Amygdala (tissue), 56 donors: ENCODE measurements at regions not wholly inside any gene's neighbourhood (a gene's known extent, or its start where the extent isn't known, plus 50 kb on each side); places are given as distances from the start of the nearest gene placed in this dataset.
A peak's percentile ranks its signal among the peaks of the same experiment; 100 is the strongest.
"Not testable (repeated sequence)": the region's sequence is repeated elsewhere in the genome, so short reads cannot be mapped to it uniquely, and the experiment has no call there.

Source experiments
- DNase-seq, 56 donors: peaks; one replicate each; lab custom pipeline; 2025; lab: John Stamatoyannopoulos, UW

- DNase-seq: no peak
Observed at GRCh38 chr10:9137368-9137767, 1082.9 kb downstream of the GATA3 start.

GRCh38 chr10:9138829-9139228 is 1084.3 kb downstream of the GATA3 start:
- DNase-seq: not testable (repeated sequence)

- DNase-seq: no peak
Observed at GRCh38 chr10:9140373-9140772, 1085.9 kb downstream of the GATA3 start.

- DNase-seq: no peak
Observed at GRCh38 chr10:9147475-9147874, 1093.0 kb downstream of the GATA3 start.

- no peak for DNase-seq
Observed at GRCh38 chr10:9149134-9149533, 1094.6 kb downstream of the GATA3 start.

- DNase-seq: not testable (repeated sequence)
Observed at GRCh38 chr10:9153057-9153456, 1098.6 kb downstream of the GATA3 start.

- no peak for DNase-seq
Observed at GRCh38 chr10:9157656-9158055, 1103.2 kb downstream of the GATA3 start.

- DNase-seq: no peak
Observed at GRCh38 chr10:9158675-9159074, 1104.2 kb downstream of the GATA3 start.

- no peak for DNase-seq
Observed at GRCh38 chr10:9160275-9160674, 1105.8 kb downstream of the GATA3 start.

GRCh38 chr10:9163699-9164098 is 1109.2 kb downstream of the GATA3 start:
- no peak for DNase-seq

- DNase-seq: no peak
Observed at GRCh38 chr10:9166770-9167169, 1112.3 kb downstream of the GATA3 start.

GRCh38 chr10:9172276-9172675 is 1117.8 kb downstream of the GATA3 start:
- DNase-seq: no peak

- no peak for DNase-seq
Observed at GRCh38 chr10:9175200-9175599, 1120.7 kb downstream of the GATA3 start.

GRCh38 chr10:9183197-9183880 is 1128.9 kb downstream of the GATA3 start:
- DNase-seq: not testable (repeated sequence)

GRCh38 chr10:9188022-9188810 is 1133.7 kb downstream of the GATA3 start:
- DNase-seq: no peak

GRCh38 chr10:9189448-9189847 is 1135.0 kb downstream of the GATA3 start:
- no peak for DNase-seq

- no peak for DNase-seq
Observed at GRCh38 chr10:9193120-9193519, 1138.6 kb downstream of the GATA3 start.

- no peak for DNase-seq
Observed at GRCh38 chr10:9195385-9195784, 1140.9 kb downstream of the GATA3 start.

GRCh38 chr10:9198611-9199010 is 1144.1 kb downstream of the GATA3 start:
- DNase-seq: no peak

GRCh38 chr10:9205558-9205957 is 1151.1 kb downstream of the GATA3 start:
- no peak for DNase-seq

- peak in 45 of 56 donors; percentile 1 to 81 (median 20) for DNase-seq
Observed at GRCh38 chr10:9209105-9209798, 1154.8 kb downstream of the GATA3 start.
